ENCODE measurements at regions not wholly inside any gene's neighbourhood (a gene's known extent, or its start where the extent isn't known, plus 50 kb on each side); places are given as distances from the start of the nearest gene placed in this dataset.

DNA sequence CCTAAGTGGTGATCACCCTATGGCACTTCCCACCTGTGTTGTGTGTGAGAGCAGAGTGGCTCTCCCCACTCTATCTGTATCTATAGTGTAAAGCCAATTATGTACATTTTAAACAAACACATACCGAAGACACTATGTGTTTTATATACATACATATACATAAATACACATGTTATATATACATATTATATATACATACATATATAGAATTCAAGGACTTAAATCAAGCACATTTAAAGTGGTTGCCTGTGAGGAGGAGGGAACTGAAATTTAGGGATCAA is 246.6 kb downstream of the LY86 start:
- no peaks in the 10 kb centered on the region for H3K27me3 ChIP-seq
- no peaks in the 10 kb centered on the region for H3K4me1 ChIP-seq
- H3K27ac ChIP-seq: no peak overlapping the region
- no peak for DNase-seq (ENCODE audit: low spot score in 2 of 2)
- 81% methylated on average over 1 of the region's 1 CpG for WGBS
- no peak for TF ChIP-seq POLR2A (IDR thresholded peaks at IDR 0.05)
- TF ChIP-seq EP300 (IDR thresholded peaks at IDR 0.05): no peak
- TF ChIP-seq, protein P1, sequence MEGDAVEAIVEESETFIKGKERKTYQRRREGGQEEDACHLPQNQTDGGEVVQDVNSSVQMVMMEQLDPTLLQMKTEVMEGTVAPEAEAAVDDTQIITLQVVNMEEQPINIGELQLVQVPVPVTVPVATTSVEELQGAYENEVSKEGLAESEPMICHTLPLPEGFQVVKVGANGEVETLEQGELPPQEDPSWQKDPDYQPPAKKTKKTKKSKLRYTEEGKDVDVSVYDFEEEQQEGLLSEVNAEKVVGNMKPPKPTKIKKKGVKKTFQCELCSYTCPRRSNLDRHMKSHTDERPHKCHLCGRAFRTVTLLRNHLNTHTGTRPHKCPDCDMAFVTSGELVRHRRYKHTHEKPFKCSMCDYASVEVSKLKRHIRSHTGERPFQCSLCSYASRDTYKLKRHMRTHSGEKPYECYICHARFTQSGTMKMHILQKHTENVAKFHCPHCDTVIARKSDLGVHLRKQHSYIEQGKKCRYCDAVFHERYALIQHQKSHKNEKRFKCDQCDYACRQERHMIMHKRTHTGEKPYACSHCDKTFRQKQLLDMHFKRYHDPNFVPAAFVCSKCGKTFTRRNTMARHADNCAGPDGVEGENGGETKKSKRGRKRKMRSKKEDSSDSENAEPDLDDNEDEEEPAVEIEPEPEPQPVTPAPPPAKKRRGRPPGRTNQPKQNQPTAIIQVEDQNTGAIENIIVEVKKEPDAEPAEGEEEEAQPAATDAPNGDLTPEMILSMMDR (IDR thresholded peaks at IDR 0.05): no peak
- TF ChIP-seq POLR2AphosphoS5 (IDR thresholded peaks at IDR 0.05): no peak
- H3K36me3 ChIP-seq: no peaks in the 10 kb centered on the region
- H3K9me3 ChIP-seq: no peaks in the 10 kb centered on the region
- H3K4me3 ChIP-seq: no peak overlapping the region

DNA sequence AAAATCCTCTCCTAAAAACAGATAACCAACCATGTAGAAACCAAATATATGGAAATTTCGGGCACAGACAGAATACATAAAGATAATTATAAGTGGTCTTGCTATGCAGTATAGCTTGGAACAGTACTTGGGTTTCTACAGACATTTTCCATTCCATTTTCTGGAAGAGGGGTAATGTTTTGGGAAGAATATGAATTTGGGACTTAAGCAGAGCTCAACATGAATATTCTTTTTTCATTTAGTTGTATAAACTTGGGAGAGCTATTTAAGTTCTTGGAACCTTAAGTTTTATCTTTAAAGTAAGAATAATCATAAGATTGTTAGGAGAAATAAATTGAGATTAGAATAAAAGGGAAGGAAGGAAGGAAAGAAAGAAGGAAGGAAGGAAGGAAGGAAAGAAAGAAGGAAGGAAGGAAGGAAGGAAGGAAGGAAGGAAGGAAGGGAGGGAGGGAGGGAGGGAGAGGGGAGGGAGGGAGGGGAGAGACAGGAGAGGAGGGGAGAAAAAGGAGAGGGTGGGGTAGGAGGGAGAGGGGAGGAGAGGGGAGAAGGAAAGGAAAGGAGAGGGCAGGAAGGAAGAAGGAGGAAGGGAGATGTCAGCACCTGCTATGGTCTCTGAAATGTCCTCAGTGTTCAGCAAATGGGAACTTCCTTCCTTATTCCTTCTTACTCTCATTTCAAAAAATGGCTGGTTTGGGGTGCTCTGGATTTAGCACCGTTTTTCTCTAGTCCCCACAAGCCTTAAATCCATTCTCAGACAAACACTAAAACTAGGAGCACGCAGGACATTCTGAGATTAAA is 248.3 kb downstream of the LY86 start:
- Histone ChIP-seq H3K4me3 (no peak overlapping the region), H3K9me3 (no peaks in the 10 kb centered on the region), H3K36me3 (no peaks in the 10 kb centered on the region), H3K27me3 (no peaks in the 10 kb centered on the region), H3K4me1 (no peaks in the 10 kb centered on the region), H3K27ac (no peak overlapping the region)
- no peak for DNase-seq (ENCODE audit: low spot score in 2 of 2)
- 79% methylated on average over 3 of the region's 3 CpGs for WGBS
- TF ChIP-seq POLR2A (IDR thresholded peaks at IDR 0.05): no peak
- TF ChIP-seq, protein P1 (IDR thresholded peaks at IDR 0.05): no peak
- no peak for TF ChIP-seq EP300 (IDR thresholded peaks at IDR 0.05)
- TF ChIP-seq POLR2AphosphoS5 (IDR thresholded peaks at IDR 0.05): no peak

DNA sequence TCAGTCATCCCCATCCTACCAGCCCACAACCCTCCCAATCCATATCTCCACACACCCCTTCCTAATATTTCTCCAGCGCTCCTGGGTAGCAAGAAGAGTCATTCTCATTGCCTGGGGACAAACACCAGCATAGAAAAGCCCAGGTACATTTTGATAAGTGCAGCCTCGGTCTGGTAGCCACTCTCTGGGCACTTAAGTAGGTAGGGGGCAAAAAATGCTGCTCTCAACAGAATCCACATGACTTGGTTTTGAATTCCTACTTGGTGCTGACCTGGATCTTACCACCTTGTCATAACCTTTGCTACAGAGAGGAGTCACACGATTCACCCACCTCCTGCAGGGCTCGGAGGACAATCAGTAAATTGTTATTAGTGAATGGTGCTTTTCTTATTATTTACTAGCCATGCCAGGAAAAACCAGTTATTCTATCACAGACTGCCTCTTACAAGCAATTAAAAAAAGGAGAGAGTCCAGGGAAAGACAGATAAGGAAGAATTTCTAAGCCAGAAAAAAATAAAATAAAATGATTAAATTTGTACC is 249.1 kb downstream of the LY86 start:
- H3K27ac ChIP-seq: no peak overlapping the region
- H3K9me3 ChIP-seq: no peaks in the 10 kb centered on the region

DNA sequence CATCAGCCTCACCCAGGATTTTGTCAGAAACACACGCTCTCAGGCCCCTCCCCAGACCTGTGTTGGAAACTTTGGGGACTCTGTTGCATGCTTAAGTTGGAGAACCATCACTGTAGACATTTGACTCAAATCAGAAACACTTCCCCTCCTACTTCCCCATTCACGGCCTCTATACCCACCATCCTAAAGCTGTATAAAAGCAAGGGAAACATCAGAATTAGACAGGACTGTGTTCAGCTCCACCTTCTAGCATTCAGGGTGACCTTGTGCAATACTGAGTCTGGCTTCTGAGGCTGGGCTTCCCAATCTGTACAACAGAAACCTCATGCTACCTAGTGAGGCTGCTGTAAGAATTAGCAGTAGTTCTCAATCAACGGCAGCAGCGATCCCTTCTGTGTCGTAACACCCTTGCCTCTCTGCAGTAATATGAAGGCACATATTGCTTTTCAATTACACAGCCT is 252.3 kb downstream of the LY86 start:
- Histone ChIP-seq H3K27ac (no peak overlapping the region), H3K27me3 (no peaks in the 10 kb centered on the region), H3K36me3 (no peaks in the 10 kb centered on the region), H3K4me3 (no peak overlapping the region), H3K4me1 (no peaks in the 10 kb centered on the region), H3K9me3 (no peaks in the 10 kb centered on the region)
- 79% methylated on average over 5 of the region's 5 CpGs for WGBS
- TF ChIP-seq POLR2AphosphoS5 (IDR thresholded peaks at IDR 0.05) (no peak), EP300 (IDR thresholded peaks at IDR 0.05) (no peak), POLR2A (IDR thresholded peaks at IDR 0.05) (no peak)
- TF ChIP-seq, protein P1 (IDR thresholded peaks at IDR 0.05): no peak
- peak in 1 of 2 donors; percentile 29 for DNase-seq (ENCODE audit: low spot score in 2 of 2)

More for the DNA sequence above, 249.1 kb downstream of the LY86 start:
- TF ChIP-seq, protein P1 (IDR thresholded peaks at IDR 0.05): no peak
- no peak for TF ChIP-seq EP300 (IDR thresholded peaks at IDR 0.05)
- no peak for TF ChIP-seq POLR2AphosphoS5 (IDR thresholded peaks at IDR 0.05)
- no peak for TF ChIP-seq POLR2A (IDR thresholded peaks at IDR 0.05)
- DNase-seq (ENCODE audit: low spot score in 2 of 2): peak in 1 of 2 donors; percentile 24
- no peaks in the 10 kb centered on the region for H3K36me3 ChIP-seq
- H3K4me3 ChIP-seq: no peak overlapping the region
- H3K27me3 ChIP-seq: no peaks in the 10 kb centered on the region
- H3K4me1 ChIP-seq: no peaks in the 10 kb centered on the region
- 72% methylated on average over 4 of the region's 4 CpGs for WGBS

DNA sequence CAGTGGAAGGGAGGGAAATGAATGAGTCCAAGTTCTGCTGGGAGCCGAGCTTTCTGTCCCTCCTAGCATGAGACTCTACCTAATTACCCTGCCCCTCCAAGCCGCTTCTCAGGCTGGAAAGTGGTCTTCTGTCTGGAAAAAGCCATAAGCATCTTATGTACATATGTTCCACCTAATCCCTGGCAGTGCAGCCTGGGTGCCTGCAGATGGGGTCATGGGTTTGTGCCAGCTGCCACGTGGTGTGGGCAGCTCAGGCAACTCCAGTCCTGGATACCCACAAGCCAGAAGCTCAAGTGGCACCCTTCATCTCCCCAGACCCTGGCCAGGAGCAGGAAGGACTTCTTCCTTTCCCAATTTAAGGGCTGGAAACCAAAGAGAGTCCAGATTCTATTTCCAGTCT is 253.1 kb downstream of the LY86 start:
- DNase-seq (ENCODE audit: low spot score in 2 of 2): peak in 1 of 2 donors; percentile 64
- TF ChIP-seq EP300 (IDR thresholded peaks at IDR 0.05): no peak
- Histone ChIP-seq H3K9me3 (no peaks in the 10 kb centered on the region), H3K27me3 (no peaks in the 10 kb centered on the region), H3K4me1 (no peaks in the 10 kb centered on the region), H3K36me3 (no peaks in the 10 kb centered on the region), H3K27ac (no peak overlapping the region), H3K4me3 (no peak overlapping the region)
- 75% methylated on average over 2 of the region's 3 CpGs for WGBS
